ENCODE measurements at regions not wholly inside any gene's neighbourhood (a gene's known extent, or its start where the extent isn't known, plus 50 kb on each side); places are given as distances from the start of the nearest gene placed in this dataset.

- FAIRE-seq (no peak), ATAC-seq (no peak), DNase-seq (ENCODE audit: low read depth in 1 of 2, low spot score in 1 of 2) (no peak)
- TF ChIP-seq ATOH8 (CRISPR knock-in tag; IDR thresholded peaks at IDR 0.05; ENCODE audit: low read depth) = no peak
- no peak for TF ChIP-seq GATA3 (IDR thresholded peaks at IDR 0.05; ENCODE audit: borderline replicate concordance)
- no peak for TF ChIP-seq EHMT2 (IDR thresholded peaks at IDR 0.05; ENCODE audit: low read depth)
- no peak for TF ChIP-seq POLR2A (IDR thresholded peaks at IDR 0.05; ENCODE audit: low read length)
- Histone ChIP-seq H3K27ac (no peak overlapping the region), H3K4me1 (no peaks in the 10 kb centered on the region), H3K9me3 (no peaks in the 10 kb centered on the region), H3K4me3 (no peak overlapping the region), H3K4me2 (no peak overlapping the region)
- WGBS (ENCODE audit: missing lambda C conversion rate) = 10% methylated on average over 3 of the region's 3 CpGs
- ChIA-PET CTCF (no interaction called here), POLR2A (no interaction called here)
Measured at GRCh38 chr12:103175625-103176024, 218.2 kb downstream of the ASCL1 start.

DNA sequence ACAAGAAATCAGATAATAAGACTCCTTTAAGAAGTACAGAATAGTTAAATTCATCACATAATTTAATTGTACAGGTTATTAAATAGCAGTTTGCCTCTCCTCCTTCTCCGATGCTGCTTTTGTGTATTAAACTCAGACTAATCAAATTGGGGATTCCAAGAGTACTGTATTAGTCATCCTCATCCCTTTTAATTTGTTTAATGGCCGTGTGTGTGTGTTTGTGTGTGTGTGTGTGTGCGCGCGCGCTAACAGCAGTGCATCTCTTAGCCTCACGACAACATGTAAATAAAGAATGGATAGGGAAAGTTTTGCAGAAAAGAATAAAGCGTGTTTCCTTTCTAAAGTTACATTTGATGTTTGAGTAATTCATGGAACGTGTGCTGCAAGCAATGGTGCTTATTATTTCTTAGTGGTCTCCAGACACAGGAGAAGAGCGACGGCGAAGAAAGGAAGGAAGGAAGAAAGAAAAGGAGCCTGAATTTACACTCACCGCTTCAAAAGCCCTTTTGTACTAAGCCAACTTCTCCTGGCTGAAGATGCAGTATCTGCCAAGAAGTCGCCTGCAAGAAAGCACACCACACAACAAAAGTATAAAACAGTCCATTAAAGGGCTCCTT is 220.3 kb downstream of the ASCL1 start:
- FAIRE-seq (no peak), DNase-seq (ENCODE audit: low read depth in 1 of 2, low spot score in 1 of 2) (no peak), ATAC-seq (no peak)
- POLR2A ChIA-PET = no interaction called here
- Histone ChIP-seq H3K4me2 (no peak overlapping the region; the same call in 2 of the 3 replicates), H3K4me1 (no peaks in the 10 kb centered on the region), H3K27ac (no peak overlapping the region), H3K9me3 (no peaks in the 10 kb centered on the region; the same call in 2 of the 3 replicates), H3K4me3 (no peak overlapping the region)
- WGBS (ENCODE audit: missing lambda C conversion rate) = 53% methylated on average over 14 of the region's 14 CpGs
- TF ChIP-seq ATOH8 (CRISPR knock-in tag; IDR thresholded peaks at IDR 0.05; ENCODE audit: low read depth) (no peak), POLR2AphosphoS2 (conservative IDR thresholded peaks at IDR 0.05; ENCODE audit: low read length) (no peak), JUN (IDR thresholded peaks at IDR 0.05) (no peak), KDM5A (IDR thresholded peaks at IDR 0.05) (no peak)
- TF ChIP-seq, protein P1, sequence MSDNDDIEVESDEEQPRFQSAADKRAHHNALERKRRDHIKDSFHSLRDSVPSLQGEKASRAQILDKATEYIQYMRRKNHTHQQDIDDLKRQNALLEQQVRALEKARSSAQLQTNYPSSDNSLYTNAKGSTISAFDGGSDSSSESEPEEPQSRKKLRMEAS (IDR thresholded peaks at IDR 0.05) = no peak
- CTCF ChIA-PET = interaction anchor here (0.9 kb wide), 1 partner anchor 23 kb away, joined by 3 read pairs; no protein-coding TSS in a partner anchor

DNA sequence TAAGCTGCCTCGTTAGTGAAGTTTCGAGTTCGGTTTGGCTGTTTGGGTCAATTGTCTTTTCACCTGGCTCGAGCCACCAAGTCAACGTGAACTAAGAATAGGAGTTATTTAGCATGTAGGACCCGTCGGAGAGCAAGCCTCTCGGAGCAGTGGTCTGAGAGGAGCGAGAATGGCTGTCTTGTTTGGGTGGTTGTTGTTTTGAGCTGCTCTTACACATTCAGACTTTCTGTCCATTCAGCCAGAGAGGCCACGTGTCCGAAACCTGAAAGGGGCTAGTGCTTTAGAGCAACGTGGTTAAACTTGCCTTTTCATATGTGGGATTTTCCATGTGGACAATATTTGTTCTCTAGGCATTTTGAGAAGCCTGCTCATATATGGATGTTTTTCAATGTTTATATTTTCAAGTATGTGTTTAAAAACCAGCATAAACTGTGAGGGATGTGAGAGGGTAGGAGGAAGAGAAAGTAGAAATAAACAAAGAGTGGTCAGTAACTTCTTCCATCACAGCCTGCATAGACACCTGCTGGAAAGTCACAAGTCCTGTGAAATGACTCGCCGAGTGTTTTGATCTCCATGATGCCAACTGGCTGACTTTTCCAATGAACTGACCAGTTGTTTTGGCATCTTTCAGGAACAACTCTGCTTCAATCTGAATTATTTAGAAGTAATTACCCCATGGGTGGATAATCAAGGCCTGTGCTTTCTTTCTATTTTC is 221.0 kb downstream of the ASCL1 start:
- Histone ChIP-seq H3K4me3 (no peak overlapping the region), H3K4me2 (no peak overlapping the region; the same call in 2 of the 3 replicates), H3K27ac (no peak overlapping the region), H3K9me3 (no peaks in the 10 kb centered on the region; the same call in 2 of the 3 replicates), H3K4me1 (no peaks in the 10 kb centered on the region)
- TF ChIP-seq RNF2 (IDR thresholded peaks at IDR 0.05; ENCODE audit: borderline replicate concordance, low read depth) (no peak), PBX3 (IDR thresholded peaks at IDR 0.05) (no peak), FOSB (CRISPR knock-in tag; IDR thresholded peaks at IDR 0.05) (no peak), BHLHE40 (IDR thresholded peaks at IDR 0.05; ENCODE audit: low read depth, low read length) (no peak), EHMT2 (IDR thresholded peaks at IDR 0.05; ENCODE audit: low read depth) (no peak), ZFP36 (IDR thresholded peaks at IDR 0.05; ENCODE audit: borderline replicate concordance, partially characterized antibody) (no peak), HOXB5 (CRISPR knock-in tag; IDR thresholded peaks at IDR 0.05) (no peak), FOXS1 (CRISPR knock-in tag; IDR thresholded peaks at IDR 0.05) (no peak), ESRRA (IDR thresholded peaks at IDR 0.05; ENCODE audit: borderline replicate concordance, low read length) (no peak), RFX5 (IDR thresholded peaks at IDR 0.05) (no peak), SREBF2 (IDR thresholded peaks at IDR 0.05) (no peak), ATOH8 (CRISPR knock-in tag; IDR thresholded peaks at IDR 0.05; ENCODE audit: low read depth) (no peak), TP53 (CRISPR knock-in tag; IDR thresholded peaks at IDR 0.05) (no peak), NPAS2 (CRISPR knock-in tag; IDR thresholded peaks at IDR 0.05; ENCODE audit: borderline replicate concordance) (no peak), USF2 (IDR thresholded peaks at IDR 0.05) (no peak), CEBPB (IDR thresholded peaks at IDR 0.05) (no peak), CBX8 (IDR thresholded peaks at IDR 0.05) (no peak)
- TF ChIP-seq, protein P2, sequence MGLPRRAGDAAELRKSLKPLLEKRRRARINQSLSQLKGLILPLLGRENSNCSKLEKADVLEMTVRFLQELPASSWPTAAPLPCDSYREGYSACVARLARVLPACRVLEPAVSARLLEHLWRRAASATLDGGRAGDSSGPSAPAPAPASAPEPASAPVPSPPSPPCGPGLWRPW (IDR thresholded peaks at IDR 0.05) = no peak
- TF ChIP-seq, protein P3, sequence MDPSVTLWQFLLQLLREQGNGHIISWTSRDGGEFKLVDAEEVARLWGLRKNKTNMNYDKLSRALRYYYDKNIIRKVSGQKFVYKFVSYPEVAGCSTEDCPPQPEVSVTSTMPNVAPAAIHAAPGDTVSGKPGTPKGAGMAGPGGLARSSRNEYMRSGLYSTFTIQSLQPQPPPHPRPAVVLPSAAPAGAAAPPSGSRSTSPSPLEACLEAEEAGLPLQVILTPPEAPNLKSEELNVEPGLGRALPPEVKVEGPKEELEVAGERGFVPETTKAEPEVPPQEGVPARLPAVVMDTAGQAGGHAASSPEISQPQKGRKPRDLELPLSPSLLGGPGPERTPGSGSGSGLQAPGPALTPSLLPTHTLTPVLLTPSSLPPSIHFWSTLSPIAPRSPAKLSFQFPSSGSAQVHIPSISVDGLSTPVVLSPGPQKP (IDR thresholded peaks at IDR 0.05; ENCODE audit: low read depth, low read length) = no peak
- TF ChIP-seq, protein P1 (IDR thresholded peaks at IDR 0.05) = no peak
- FAIRE-seq (no peak), DNase-seq (ENCODE audit: low read depth in 1 of 2, low spot score in 1 of 2) (no peak), ATAC-seq (no peak)
- 15% methylated on average over 14 of the region's 14 CpGs for WGBS (ENCODE audit: missing lambda C conversion rate)
- POLR2A ChIA-PET = no interaction called here
- CTCF ChIA-PET = no interaction called here
